GM19324 (cell line): ENCODE measurements at regions not wholly inside any gene's neighbourhood (a gene's known extent, or its start where the extent isn't known, plus 50 kb on each side); places are given as distances from the start of the nearest gene placed in this dataset.

Source experiments
- ATAC-seq: cut with Tn5 transposase; IDR thresholded peaks from one replicate; pipeline ENCODE4 v1.9.1; 2021; ENCODE audit warnings: mild to moderate bottlenecking, moderate library complexity; ENCODE audit not compliant: unreplicated experiment, low FRiP score

DNA sequence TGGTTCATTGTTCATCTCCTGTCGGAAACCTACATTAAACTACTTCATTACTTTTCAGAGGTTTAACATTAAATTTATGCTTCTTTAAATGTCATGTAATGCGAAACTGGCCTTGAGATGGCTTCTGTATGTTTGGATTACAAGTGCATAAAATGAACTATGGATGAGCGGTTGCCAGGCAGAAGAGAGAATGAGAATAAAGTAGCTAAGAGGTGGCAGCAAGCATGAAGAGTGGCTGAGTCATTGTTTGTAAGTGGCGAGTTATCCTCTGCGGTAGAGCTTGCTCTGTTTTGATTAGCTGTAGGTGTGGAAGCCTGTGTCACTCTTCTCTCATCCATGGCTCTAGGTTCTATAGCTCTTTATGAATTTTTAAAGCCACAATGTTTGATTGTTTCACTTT lies 1139.6 kb upstream of the PCDH9 start:
- ATAC-seq = no peak

DNA sequence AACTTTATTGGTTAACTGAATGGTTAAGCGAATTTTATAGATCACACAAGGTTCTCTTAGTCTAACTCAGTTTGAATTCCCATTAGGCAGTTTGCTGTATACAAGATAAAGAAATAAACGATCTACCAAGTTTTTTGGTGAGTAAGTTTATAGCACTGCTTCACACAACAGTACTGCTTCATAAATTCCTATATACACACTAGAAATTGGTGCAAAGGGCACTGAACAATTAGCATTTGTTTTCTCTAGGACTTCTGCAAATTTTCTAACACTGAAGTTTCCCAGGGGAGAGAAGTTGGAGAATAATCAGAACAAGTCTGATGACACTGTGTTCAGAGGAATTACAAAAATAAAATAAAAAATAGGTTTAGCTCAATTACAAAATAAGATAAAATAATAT lies 1138.8 kb upstream of the PCDH9 start:
- ATAC-seq = no peak

DNA sequence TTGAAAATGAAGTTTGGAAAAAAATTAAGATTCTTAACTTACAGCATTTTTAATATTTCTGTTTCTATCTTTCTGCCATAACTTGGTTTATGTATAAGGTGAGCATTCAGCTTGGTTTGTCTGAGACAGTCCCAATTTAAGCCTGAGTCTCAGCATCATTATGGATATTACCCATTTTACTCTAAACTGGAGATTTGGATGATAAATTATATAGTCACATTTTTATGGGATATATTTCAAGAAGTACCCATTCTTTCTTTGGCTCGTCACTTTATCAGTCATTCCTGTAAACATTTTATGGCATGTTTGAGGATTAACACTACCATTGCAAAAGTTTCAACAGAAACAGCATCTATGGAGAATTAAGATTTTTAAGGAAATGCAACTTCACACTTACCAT lies 1129.0 kb upstream of the PCDH9 start:
- no peak for ATAC-seq

DNA sequence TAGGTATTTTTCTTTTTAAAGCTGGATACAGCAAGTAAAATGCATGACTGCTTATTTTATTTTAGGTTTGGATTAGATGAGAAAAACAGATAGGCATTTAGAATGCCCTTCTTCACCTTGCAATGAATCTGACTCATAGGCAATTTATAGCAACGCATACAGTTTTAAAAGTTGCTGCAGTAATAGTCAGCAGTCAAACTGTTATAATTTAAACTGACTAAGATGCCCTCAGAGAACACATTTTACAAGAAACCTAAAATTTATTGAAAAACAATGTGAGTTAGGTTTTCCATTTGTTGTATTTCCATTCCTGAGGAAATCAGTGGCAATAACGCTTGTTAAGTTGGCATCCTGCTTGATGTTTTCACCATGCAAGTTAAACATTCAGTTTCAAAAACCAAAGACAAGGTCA lies 1128.2 kb upstream of the PCDH9 start:
- ATAC-seq = no peak

DNA sequence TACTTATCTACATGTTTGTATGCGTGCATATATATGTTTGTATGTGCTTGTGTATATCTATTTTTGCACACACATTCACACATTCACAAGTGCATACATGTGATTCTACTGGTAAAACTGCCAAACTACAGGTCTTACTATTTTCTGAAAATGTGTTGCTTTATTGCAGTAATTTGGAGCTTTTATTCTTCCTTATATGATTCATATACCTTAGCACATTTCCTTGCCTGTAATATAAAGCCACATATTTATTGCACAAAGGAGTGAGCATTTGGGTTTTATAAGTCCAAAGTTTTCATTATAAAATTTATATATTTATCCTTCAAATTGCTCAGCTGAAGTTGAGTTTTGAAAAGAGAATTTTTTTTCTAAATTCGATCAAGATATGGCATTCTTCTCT lies 1120.4 kb upstream of the PCDH9 start:
- no peak for ATAC-seq

DNA sequence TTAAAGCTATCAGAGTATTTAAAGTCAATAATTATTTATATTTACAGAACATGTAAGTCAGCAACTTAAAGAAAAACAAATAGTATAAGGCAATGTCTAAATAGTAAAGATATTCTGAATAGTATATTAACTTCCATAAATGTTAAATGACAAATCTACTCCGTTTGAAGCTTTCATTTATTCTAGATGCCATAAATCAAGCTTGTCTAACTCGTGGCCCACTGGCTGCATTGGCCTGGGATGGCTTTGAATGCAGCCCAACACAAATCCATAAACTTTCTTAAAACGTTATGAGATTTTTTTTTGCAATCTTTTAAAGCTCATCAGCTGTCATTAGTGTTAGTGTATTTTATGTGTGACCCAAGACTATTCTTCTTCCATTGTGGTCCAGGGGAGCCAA lies 1117.1 kb upstream of the PCDH9 start:
- no peak for ATAC-seq

DNA sequence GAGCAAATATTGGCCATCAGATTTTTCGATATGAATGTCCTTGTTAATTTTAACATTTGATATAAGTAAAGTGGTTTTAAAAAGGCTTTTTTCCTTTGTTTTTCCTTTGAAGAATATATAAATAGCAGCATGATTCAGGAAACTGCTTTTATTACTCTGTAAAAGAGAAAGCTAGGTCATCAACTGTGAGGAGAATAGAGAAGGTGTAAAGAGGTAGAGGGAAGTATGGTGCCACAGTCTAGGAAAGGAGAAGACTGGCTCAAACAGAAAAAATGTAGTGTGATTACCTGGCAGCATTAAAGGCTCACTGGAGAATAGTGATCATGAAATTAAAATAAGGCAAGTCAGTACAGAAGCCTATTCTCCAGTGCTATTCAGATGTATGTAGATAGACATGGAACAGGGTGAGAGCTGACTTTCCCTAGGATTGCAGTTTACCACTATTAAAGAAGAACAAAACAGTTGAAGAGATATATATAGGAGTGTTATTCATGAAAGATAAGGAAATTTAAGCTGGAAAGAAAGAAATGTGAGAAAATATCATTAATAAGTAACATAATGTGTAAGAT lies 1115.9 kb upstream of the PCDH9 start:
- ATAC-seq = no peak

DNA sequence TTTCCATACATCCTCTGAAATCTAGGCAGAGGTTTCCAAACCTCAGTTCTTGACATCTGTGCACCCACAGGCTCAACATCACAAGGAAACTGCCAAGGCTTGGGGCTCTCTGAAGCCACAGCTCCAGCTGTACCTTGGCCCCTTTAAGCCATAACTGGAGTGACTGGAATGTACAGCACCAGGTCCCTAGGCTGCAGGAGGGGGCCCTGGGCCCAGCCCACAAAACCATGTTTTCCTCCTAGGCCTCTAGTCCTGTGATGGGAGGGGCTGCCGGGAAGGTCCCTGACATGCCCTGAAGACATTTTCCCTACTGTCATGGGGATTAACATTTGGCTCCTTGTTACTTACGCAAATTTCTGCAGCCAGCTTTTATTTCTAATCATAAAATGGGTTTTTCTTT lies 1093.0 kb upstream of the PCDH9 start:
- ATAC-seq = no peak

DNA sequence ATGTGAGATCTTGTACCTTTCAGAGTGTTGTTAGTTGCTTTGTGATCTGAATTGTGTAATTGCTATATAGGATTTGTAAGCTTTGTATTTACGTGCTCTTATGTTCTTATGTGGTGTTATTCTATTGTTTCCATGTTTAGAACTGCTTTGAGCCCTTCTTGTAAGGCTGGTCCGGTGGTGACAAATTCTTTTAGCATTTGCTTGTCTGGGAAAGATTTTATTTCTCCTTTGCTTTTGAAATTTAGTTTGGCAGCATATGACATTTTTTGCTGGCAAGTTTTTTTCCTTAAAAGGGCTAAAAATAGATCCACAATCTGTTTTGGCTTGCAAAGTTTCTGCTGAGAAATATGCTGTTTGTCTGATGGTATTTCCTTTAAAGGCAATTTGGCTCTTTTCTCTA lies 1089.2 kb upstream of the PCDH9 start:
- no peak for ATAC-seq

DNA sequence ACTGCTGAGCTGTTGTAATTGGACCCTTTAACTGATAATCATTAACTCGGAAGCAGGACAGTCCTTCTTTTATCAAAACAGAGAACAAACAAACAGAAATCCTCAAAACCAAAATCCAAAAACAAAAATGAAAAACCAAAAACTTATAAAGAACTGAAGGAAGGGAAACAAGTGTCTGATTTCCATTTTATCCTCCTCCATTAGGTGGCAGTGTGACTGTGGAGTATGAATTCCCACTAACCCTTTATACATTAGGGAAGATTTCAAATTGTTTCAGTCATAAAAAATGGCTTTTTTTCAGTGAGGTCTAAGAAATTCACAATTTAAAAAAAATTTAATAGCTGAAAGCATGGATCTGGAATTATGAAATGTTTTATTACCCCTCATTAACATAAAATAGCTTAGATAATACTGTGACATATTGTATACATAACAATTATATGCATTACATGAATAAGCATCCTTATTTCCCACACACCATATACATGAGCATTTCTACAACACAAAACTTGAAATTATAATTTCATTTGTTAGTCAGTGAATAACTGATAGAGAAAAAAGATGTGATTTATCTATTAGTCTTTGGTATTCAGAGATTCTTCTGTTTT lies 1074.3 kb upstream of the PCDH9 start:
- ATAC-seq = no peak

DNA sequence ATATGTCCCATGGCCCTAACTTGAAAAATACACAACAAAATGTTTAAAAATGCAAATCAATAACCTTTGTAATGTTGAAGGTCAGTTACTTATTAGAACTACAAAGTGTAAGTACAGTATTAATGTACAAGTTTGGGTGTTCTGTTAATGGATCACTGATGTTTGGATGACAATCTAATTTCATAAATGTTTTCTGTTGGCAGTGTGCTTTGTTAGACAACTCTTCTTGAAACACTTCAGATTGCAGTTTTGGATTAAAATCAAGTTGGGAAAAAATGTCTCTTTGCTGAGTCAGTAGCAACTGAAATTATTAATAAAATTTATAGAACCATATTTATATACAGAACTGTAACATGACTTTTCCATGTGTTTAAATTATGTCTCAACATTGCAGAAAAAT lies 1063.5 kb upstream of the PCDH9 start:
- ATAC-seq = no peak

DNA sequence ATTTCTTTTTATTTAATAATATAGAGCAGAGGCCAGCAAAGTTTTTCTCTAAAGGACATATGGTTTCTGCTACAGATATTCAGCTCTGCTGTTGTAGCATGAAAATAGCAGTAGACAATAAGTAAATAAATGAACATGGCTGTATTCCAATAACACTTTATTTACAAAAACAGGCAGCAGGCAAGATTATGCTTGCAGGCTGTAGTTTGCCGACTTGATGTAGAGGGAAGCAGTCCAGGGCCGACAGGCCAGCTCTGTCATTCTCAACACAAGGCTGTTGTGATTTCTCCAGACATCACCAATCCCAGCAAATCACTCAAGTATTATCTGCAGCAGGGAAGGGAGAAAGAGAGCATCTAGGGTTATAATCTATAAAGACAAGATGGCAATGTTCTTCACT lies 1062.5 kb upstream of the PCDH9 start:
- ATAC-seq = no peak

DNA sequence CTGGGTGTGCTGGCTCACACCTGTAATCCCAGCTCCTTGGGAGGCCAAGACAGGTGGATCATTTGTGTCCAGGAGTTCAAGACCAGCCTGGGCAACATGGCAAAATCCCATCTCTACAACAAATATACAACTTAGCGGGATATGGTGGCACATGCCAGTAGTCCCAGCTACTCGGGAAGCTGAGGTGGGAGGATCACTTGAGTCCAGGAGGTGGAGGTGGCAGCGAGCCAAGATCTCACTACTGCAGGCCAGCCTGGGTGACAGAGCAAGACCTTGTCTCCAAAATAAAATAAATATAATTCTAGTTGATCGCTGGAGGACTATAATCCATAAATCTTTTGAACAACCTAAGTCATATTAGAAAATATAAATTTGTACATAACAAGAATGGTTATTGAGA lies 1061.5 kb upstream of the PCDH9 start:
- ATAC-seq = no peak

DNA sequence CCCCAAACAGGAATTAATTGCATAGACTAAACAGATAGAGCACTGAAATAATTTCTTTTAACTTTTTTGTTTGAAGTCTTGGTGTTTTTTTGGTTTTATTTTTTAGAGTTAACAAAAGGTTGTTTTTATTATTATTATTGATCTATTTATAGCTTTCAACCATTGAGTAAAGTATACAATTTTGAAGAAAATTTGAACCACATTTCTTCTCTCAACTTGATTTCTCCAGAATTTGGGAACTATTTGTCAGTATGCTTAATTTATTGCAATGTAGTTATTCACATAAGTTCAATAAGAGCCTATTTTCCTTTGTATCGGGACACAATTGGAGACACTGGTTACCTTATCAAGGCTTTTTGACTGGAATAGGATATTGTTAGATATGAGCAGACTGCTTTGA lies 1045.6 kb upstream of the PCDH9 start:
- ATAC-seq = no peak

DNA sequence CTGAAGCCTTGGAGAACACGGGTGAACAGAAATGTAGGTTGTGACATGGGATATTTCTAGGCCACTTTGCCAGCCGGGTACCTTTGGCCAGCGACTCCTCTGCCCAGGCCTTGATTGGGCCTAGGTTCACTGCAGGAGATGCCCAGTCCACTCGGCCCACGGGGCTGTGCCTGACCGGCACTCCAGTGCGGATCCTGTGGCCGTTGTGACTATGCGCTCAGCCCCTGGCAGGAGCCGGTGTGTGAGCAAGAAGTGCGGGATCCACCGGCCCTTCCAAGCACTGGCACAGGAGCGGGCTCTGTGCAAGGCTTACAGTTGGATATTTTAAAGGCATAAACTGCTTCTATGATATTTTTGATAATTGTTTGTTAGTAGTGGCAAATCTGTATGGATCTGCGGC lies 1042.5 kb upstream of the PCDH9 start:
- ATAC-seq = no peak

DNA sequence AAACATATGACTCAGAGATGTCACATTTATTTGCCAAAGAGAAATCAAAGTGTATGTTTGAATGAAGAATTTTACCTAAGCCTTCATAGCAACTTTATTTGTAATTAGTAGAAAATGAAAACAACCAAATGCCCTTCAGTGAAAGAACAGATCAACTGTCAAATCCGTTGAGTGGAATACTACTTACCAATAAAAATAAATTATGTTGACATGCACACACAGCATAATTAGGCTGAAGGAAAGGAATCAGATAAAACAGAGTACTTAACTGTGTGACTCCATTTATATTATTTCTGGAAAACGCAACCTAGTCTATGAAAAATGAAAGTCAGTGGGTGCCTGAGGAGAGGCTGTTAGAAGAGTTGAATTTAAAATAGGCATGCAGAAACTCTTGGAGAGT lies 1034.6 kb upstream of the PCDH9 start:
- no peak for ATAC-seq

DNA sequence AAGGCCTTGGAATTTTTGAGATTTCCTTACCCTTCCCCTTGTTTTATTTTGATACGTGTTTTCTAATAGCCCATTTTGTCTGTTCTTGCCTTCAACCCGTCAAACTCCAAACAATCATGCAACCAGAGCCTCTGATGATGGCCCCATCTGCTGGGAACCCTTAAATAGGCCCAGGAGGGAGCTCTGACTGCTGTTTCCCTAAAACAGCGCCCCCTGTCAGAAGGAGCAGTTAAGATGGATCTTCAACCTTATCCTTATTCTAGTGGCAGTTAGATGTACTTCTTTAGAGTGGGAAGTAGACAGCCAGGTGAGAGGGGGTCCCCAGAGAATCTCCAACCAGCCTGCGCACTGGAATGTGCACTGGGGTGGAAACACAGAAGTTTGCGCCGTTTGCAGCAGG lies 1031.0 kb upstream of the PCDH9 start:
- no peak for ATAC-seq

DNA sequence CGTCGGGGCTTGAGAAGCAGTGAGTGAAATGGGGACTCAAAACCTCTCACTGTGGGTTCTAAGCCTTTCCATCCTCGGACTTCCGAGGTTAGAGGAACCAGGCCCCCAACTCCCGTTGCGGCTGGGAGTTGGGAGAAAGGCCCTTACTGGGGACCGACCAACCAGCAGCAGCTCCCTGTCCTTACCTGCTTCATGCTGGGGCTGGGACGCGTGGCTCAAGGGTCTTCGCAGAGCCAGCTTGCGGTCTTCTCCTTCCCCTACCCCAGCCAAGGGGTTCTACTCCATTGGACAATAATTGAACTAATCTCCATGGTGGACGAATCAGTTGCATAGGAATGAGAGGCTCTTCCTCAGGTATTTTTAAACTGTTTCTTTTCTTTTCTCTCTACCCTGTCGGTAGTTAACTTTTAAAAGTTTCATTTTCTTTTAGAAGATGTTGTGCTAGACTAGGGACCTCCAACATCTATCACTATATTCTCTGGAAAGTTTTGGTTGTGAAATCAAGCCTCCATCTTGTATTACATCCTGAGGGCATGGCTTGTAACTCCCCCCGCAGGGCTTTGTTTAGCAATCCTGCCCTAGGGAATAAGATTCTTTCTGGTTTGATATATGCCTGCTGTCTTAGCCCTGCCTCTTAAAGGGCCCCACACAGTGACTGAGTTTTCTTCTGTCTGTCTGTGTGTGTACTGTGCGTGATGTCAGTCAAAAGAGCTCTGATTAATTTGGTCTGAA lies 1027.1 kb upstream of the PCDH9 start:
- ATAC-seq = no peak

DNA sequence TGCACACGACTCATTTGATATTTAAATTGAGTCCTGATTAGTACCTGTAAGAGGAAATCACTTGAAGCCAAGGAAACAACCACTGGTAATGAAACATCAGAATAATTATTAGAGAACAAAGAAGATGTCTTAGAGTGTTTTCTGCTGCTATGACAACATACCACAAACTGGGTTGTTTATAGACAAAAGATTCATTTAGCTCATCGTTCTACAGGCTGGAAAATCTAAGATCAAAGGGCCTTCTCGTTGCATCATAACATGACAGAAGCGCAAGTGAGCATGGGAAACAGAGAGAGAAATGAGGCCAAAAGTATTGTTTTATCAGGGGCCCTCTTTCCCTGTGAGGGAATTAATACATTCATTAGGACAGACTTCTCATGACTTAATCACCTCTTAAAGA lies 1024.0 kb upstream of the PCDH9 start:
- ATAC-seq = no peak

DNA sequence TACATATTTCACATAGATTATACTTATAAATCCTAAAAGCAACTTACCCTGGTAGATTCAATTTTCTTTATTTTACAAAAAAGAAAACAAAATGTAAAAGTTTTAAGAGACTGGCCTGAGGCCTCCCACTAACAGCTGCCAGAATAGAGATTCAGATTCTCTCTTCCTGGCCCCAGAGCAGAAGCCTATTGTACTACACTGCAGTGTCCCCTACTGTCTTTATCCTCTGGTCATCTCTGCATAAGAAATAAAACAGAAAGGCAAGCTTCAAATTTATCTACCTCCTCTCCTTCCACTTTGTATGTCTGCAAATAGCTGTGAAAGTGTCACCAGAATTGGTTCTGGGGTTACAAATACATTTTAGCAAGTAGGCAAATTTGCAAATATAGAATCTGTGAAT lies 1004.1 kb upstream of the PCDH9 start:
- ATAC-seq = no peak

DNA sequence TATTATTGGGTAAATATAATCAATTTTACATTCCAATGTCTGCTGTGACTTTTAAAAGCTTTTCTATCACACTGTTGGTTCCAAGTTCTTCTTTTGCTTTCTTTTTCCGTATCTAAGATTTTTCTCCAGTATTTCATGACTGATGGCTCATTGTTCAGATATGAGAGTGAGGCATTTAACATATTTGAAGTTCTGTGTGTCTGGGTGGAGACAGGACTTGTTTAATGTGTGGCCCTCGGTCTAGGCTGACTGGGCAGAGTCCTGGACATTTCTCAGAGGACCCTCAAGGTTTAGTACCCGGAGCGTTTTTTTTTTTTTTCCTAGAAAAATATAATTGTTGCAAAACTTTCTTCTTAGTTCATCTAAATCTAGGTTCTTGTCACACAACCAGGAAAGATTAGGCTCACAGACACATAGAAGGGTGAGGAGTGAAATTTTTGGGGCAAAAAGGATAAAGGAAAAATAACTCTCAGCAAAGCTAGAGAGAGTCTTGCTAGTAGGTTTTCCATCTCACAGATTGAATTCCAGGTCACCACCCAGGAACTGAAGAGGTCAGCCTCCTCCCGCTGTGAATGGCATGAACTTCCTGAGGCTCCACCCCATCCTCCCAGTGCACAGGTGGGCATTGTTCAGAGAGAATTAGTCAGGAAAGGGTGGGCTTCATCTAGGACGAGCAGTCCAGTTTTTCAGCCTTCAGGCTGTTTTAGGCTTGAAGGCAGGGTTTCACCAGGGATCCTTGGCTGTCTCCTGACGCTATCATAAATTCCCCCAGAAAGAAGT lies 1002.4 kb upstream of the PCDH9 start:
- ATAC-seq = no peak
